HG03575 (cell line): ENCODE measurements at regions not wholly inside any gene's neighbourhood (a gene's known extent, or its start where the extent isn't known, plus 50 kb on each side); places are given as distances from the start of the nearest gene placed in this dataset.

Experiments
- ATAC-seq: cut with Tn5 transposase; IDR thresholded peaks from one replicate; pipeline ENCODE4 v1.9.1; 2021; ENCODE audit not compliant: unreplicated experiment, insufficient number of reproducible peaks, low FRiP score; ENCODE audit errors: extremely low read depth

DNA sequence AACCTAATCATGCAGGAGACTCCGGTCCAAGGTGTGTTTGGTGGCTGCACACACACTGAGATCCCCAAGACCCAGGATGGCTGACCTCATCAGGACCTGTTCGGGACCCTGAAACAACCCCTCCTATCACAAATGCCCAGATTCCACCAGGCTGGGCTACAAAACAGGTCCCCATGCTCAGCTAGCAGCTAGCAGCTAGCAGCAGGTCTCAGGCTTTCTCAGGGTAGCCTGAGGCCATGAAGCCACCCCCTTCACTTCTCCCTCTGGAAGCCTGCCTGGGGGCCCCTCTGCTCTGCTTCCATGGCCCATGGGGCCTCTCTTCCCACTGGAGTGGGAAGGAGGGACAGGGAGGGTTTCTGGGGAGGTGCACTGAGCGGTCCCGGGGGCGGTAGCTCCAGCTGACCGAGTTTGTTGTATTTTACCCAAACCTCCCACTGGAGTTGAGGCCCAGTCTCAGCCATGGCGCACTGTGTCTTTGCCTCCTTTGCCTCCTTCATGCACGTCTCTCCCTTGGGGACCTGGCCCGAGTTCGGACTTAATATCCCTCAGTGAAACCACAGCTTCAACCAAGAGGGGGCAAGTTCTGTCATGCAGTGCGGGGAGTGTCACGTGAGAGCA is 95.1 kb upstream of the GPR26 start:
- no peak for ATAC-seq

DNA sequence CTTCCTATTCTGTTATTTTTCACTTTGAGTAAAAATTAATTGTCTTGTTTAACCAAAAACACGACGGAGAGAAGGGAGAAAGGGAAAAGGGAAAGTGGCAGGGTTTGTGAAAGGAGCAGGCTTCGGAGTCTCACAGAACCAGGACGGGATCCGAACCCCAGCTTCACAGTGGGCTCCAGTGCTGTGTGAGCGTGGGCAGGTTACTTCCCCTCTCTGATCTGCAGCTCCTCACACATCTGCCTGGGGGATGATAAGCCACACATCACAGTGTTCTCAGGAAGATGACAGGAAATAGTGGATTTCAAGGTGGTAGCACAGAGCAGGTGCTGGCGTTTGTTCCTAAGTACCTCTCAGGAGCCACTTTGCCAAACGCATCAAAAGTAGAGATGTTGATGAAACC is 94.2 kb upstream of the GPR26 start:
- no peak for ATAC-seq

DNA sequence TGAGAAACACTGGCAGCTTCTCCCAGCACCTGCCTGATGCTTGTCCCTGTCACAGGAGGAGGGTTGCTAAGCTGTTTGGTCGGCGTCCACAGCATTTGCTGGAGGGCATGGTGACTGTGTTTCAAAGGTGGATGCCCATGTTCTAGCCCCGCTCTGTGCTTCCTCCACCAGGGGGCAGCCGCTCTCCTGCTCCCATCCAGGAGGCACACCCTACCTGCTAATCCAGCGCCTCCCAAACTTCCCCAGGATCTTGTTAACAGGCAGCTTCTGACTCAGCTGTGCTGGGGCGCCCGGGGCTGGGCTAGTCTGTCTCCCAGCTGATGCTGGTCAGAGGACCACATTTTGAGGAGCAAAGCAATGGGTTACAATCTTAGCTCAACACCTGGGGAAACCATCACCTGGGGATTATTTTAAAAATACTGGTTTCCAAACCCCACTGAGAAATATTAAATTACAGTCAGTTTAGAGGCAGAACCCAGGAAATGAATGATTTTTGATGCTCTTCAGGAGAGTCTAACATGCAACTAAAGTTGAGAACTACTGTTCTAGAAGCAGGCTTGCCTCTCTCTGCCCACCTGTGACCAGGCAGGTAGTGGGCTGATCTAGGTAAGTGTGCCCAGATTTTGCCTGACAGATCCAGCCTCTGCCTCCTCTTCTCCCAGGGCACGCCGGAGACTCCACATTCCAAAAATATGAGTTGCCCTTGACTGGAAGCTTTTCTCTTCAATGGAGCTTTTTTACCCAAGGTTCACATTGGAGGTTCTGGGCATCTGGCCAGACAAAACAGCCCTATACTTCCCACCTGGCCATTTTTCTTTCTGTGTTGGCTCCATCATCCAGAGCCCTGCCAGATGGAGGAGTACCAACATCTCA is 92.7 kb upstream of the GPR26 start:
- no peak for ATAC-seq

- no peak for ATAC-seq
Observed at GRCh38 chr10:123574109-123574698, 92.0 kb upstream of the GPR26 start.

- ATAC-seq: no peak
Observed at GRCh38 chr10:123575105-123575504, 91.0 kb upstream of the GPR26 start.

DNA sequence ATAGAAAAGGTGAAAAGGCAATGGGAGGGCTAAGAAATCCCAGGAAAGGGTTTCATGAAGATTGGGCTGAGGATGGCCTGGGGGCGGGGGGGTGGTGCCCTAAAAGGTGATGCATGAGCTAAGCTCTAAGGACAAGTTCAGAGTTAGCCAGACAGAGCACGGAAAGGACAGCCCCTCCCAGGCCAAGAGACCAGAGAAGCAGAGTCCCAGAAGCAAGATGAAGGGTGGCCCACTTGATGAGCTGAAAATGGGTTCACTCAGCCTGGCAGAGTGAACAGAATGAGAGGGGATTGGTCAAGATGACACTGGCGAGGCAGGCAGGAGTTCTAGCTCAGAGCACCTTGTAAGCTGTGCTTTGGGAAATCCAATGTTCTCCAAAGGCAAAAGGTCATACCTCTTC is 89.4 kb upstream of the GPR26 start:
- ATAC-seq: no peak

DNA sequence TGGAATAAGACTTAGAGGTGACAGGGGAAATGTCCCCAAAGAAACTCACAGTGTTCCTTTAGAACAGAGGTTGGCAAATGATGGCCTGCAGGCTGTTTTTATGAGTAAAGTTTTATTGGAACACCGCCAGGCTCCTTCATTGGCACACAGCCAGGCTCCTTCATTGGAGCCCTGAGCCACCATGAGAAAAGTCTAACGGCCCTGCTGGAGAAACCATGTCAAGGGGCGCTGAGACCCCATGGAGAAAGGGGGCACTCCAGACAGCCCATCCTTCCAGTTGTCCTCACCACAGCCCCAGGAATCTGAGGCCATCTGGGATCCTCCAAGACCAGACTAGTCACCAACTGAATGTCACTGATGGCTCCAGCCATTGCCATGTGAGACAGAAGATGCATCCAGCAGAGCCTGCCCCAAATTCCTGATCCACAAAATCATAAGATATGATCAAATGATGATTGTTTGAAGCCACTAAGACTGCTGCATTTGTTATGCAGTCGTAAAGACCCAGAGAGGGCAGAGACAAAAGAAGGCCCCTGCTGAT is 88.2 kb upstream of the GPR26 start:
- ATAC-seq: no peak

GRCh38 chr10:123578721-123579120 is 87.4 kb upstream of the GPR26 start:
- ATAC-seq: no peak

- ATAC-seq: no peak
Observed at GRCh38 chr10:123579675-123580074, 86.5 kb upstream of the GPR26 start.

- no peak for ATAC-seq
Observed at GRCh38 chr10:123580426-123580825, 85.7 kb upstream of the GPR26 start.

GRCh38 chr10:123581656-123582055 is 84.5 kb upstream of the GPR26 start:
- ATAC-seq: no peak

DNA sequence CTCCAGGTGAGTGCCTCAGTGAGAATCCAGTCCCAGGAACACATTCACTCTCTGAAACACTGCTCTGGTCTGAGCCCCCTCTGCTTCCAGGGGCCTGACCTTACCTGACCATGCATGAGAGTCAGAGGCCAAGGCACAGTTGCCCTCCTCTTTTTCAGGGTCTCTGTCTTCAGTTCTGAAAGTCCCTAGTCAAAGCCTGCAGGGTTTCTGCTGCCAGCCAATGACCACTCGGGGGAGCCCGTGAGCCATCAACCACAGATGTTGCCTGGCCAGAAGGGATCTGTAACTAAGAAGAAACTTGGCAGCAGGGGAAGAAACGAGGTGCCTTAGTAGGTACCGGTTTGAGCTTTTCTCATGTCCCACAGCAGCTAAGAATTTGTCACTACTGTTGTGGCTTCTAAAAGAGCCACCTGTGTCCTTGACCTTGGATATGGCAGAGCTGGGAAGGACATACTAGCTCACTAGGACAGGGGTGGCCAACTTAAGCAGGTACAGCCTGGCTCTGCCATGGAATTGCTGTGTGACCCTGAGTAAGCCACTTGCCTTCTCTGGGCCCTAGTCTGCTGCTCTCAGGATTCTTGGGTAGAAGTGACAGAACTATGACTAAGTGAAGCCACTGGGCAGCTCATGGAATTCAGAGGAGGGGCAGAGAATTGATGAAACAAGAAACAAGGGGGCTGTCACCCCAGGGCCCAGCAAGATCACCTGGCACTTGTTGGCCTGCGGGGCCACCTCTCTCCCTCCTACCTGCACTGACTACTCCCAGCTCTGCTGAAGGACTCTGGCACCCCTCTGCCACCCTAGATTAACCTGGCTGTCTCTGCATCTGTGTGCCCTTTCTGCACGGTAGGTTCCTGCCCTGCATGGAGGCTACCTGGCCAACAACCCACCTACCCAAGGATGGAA is 83.8 kb upstream of the GPR26 start:
- ATAC-seq: no peak

DNA sequence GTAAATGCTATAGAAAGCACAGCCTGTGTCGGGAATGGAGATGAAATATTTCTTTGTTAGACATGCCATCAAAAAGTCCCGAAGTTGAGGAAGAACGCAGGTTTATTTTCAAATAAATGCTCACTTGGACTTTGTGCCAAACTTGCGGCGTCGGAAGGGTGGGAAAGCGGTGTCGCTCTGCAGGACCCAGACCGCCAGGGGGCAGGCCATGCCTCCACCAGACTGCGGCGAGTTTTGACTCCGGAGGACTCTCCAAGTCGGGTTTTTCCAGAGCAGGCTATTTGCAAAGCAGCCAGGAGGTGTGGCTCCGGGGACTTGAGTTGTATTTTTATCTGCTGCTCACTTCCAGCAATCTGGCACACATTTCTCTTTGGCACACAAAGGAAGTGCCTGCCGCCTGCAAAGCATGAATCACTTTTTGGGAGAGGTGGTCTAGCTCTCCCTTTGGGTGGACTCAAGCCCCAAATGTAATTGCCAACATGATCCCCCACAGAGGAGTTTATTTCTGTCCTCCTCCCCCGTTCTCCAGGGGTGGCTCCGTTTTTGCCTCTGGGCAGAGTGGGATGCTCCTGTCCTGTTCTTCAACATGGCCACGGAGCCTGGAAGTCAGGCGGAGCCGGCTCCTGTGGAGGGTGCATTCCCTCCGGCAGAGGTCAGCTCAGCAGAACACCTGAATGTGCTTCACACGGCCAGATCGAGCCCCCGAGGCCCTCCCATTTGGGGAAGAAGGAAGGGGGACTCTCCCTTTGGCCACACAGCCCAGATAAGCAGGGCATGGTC is 82.3 kb upstream of the GPR26 start:
- ATAC-seq: no peak

- ATAC-seq: no peak
Observed at GRCh38 chr10:123584419-123584775, 81.8 kb upstream of the GPR26 start.

DNA sequence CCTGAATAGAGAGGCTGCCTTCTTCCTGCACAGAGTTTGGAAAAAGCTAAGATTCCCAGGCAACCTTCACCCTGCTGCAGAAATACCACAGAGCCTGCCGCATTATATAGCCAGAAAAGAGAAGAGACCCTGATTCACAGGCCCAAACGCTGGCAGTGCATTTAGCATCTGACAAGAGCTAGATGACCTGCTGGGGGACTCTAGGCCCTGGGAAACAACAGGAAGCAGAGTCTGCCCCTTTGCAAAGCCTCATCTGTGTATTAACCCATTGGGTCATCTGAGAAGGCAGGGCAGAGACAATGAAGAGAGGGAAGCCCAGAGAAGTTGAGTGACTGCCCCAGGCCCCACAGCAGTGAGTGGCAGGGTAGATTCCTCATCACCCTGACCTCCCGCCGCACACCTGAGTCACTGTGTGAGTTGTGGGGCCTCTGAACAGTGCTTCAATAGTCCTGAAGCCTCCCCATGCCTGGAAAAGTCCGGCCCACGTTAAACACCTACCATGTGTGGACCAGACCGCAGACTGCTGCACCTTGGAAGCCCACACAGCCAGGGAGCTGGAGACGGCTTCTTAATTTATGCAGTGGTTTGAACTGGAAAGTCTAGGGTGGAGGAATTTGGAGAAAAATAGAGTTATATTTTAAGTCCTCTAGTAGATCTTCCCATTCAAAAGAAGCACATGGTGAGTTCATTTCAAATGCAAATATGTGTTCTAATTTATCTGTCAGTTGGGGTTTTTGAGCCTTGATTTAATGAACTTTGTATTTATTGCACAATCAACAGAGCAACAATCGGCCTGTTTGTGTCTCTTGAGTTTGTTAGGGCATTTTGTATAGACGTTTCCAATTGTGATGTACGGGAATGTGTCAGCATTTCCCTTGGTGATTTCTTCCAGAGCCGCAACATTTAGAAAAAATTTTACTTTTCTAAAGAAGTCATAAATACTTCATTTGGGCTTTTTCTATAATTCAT is 80.4 kb upstream of the GPR26 start:
- ATAC-seq: no peak

DNA sequence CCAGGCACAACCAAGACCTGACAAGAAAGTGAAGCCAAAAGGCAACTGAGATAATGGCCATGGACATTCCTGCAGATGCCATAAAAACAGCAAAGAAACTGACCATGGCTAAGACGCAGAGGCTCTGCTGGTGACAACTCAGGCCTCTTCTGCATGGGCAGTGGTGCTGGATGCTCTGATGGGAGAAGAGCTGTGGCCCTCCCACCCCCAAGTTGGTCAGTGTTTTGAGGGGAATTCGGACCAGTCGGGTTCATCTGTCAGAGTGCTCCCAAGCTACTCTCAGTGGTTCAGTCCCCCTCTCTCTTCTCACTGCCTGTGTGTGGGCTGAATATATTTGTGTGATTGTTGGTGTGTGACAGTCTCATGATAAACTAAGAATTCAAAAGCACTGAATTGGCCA is 79.0 kb upstream of the GPR26 start:
- no peak for ATAC-seq

DNA sequence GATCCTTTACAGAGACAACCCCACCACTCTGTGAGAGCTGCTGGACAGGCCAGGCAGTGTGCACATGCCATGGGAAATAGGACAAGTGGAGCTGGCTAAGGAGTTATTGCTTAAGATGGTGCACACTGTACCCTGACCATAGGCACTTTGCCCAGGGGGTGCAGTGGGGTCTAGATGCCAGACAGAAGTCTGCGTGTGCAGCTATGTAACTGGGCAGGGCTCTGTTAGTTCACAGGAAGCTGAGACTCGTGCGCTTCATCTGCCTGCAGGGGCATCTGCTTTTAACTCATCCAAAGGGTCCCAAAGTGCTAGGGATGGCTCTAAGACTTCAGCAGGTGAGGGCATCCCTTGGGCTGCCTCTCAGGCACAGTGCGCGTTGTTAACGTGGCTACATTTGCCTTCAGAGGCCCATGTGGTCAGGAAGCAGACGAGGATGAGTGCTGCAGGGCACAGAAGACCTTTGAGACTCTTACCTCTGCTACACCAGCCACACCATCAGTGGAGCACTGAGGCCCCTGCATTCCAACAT is 77.7 kb upstream of the GPR26 start:
- ATAC-seq: no peak
